SW 1271 (cell line): ENCODE measurements at regions not wholly inside any gene's neighbourhood (a gene's known extent, or its start where the extent isn't known, plus 50 kb on each side); places are given as distances from the start of the nearest gene placed in this dataset.
"Not testable (repeated sequence)": the region's sequence is repeated elsewhere in the genome, so short reads cannot be mapped to it uniquely, and the experiment has no call there.

Experiments used
- DNase-seq, 2 experiments: peaks; one replicate each; lab custom pipeline; 2025; lab: John Stamatoyannopoulos, UW

DNA sequence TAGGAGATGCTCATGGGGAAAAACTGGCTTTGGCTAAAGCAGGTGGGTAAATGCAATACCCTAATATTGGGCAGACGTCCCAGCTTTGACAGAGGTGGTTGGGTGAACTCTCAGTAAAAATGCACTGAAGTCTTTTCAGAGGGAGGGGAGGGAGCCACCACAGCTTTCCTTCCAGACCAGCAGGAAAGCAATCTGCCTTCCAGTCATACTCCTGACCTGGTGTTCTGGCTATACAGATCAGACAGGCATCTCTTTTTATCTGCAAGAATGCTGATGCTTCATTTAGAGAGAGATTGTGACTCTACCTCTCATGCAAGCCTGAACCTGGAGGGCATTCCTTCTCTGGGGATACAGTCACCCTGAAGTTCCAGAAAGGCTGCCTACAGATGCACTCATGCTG, 52.6 kb upstream of the ICA1 start:
- DNase-seq, result no peak

DNA sequence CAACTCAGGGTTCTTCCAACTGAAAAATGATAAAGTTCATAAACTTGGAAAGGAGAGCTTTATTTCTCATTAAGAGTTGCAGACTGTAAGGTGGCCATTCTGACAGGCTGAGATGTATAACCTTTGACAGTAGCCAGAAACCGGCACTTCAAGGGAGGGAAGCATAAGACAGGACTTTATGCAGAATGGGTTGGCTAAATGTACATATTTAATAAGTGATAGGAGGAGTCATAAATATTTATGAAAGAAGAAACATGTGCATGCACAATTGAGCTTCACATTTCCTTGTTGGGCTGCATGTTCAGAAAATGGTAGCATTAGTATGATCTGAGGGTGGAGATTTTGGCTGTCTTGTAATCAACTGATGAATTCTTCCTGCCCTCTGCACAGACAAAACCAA, 57.1 kb upstream of the ICA1 start:
- DNase-seq, result no peak

DNA sequence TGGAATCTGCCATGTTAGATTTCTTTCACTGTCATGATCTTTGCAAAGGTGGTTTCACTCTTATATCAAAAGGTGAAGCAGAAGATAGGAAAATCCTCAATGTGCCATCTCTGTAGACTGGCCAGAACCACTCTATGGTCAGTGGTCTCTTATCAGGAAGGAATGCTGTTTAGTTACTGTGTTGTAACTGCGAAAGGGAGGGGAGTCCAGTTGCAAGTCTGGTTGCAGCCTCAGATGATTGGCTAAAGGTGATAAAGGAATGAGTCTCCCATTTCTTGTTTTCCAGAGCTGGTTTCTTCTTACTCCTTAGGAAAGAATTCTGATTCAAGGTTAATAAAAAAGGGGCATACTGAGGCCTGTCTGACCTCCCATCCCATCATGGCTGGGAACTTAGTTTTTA, 58.2 kb upstream of the ICA1 start:
- no peak for DNase-seq

DNA sequence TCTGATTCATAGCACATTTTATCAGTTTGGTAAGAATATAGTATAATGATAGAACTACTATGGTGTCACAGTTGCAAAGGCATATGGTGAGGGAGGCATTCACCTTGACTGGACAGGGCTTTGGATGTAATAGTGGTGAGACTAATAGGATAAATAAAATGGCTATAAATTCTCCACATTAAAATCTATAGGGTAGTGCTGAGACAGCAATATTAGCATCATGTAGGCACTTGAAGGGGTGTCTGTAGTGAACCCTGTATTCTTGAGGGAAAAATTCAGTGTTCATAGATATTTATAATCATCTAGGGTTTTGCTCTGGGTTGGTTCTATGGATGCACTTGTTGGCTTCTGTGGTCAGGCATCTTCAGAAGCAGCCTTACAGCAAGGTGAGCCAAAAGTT, 59.3 kb upstream of the ICA1 start:
- no peak for DNase-seq

DNA sequence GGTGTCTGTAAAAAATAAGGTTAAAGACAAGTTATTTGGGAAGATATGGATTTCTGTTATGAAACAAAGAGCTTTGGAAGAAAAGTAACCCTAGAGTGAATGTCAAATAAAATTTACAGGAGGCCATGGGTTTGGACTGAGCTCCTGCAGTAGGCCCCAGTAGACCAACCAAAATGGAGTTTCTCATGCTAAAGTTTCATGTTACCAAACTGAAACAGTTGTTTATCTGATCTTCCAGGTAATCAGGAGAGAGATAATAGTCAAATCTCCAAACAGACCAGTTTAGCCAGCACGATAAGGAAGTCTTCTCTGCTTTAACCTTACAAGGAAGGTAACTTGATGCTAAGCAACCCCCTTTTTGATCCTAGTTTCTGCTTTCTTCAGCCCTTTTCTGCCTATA, 60.7 kb upstream of the ICA1 start:
- DNase-seq, result no peak

DNA sequence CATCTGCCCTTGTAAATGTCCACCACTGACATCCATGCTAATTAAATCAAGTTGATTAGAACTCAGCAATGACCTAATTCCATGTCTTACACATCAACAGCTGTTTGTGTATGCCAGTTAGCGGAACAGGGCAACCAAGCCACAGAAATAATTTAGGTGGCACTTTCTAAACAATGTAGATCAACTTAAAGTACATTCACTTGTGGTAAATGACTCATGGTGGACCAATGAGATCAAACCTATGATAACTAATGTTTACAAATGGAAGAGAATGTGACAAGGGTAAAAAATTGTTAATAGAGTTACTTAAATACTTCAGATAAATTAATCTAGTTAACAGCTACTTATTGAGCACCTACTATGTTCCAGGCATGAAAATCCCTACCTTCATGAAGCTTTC, 63.1 kb upstream of the ICA1 start:
- DNase-seq, result no peak

DNA sequence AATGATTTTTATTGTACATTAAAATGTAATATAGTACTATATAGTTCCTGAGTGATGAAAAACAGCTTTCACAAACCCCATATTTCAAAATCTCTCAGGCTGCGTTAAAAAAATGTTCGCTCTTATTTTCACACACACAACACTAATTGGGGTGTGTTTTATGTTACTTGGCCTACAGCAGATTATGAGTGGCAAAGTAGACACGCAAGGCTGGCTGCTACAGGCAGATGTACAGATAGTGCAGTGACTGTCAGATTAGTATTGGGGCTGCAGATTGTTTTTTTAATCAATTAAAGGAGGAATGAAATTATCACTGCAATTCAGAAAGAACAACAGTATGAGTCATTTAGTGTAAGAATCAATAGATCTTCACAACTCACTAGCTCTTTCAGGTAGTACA, 65.2 kb upstream of the ICA1 start:
- no peak for DNase-seq

DNA sequence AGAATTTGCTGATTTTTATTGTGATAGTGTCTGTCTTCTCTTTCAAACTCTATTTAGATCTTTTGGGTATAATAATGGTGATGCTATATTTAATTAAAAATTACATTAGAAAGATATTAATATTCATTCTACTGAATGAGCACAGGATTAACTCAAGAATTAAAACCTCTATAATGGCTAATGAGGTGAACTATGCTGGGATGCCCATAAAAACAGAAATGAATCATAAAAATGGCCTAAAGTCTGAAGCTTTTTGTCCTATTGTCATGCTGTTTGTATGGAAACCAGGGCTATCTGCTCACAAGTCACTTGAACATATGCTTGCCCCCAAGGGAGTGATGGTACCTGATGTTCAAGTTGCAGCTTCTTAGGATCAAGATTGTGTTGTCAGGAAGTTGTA, 76.2 kb upstream of the ICA1 start:
- no peak for DNase-seq

DNA sequence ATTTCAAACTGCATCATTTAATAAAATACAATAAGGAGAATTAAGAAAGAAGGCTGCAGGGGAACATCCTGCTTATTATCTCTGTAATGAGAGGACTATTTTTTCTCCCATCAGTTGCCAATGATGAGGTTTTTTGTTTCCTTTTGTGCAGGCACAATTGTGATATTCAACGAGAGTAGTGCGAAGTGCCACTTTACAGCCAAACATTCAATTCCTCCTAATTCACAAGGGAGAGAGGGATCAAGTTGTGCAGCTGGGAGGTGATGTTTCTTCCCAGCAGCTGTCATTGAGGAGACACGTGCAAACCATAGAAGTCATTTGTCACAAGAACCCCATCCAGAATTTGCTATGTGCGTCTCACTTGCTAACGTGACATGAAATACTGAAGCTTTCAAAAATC, 81.6 kb upstream of the ICA1 start:
- DNase-seq, result no peak

DNA sequence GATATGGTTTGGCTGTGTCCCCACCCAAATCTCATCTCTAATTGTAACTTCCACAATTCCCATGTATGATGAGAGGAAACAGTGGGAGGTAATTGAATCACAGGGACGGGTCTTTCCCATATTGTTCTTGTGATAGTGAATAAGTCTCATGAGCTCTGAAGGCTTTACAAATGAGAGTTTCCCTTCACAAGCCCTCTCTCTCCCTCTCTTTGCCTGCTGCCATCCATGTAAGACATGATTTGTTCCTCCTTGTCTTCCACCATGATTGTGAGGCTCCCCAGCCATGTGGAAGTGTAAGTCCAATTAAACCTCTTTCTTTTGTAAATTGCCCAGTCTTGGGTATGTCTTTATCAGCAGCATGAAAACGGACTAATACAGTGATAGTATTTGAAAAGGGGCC, 85.4 kb upstream of the ICA1 start:
- DNase-seq, result not testable (repeated sequence)

DNA sequence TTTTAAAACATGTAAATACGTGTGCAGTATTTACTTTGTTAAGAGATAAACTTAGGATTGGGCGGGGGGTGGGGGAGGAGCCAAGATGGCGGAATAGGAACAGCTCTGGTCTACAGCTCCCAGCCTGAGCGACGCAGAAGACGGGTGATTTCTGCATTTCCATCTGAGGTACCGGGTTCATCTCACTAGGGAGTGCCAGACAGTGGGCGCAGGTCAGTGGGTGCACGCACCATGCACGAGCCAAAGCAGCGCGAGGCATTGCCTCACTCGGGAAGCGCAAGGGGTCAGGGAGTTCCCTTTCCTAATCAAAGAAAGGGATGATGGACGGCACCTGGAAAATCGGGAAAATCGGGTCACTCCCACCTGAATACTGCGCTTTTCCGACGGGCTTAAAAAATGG, 81.8 kb upstream of the NXPH1 start:
- DNase-seq, result not testable (repeated sequence)

DNA sequence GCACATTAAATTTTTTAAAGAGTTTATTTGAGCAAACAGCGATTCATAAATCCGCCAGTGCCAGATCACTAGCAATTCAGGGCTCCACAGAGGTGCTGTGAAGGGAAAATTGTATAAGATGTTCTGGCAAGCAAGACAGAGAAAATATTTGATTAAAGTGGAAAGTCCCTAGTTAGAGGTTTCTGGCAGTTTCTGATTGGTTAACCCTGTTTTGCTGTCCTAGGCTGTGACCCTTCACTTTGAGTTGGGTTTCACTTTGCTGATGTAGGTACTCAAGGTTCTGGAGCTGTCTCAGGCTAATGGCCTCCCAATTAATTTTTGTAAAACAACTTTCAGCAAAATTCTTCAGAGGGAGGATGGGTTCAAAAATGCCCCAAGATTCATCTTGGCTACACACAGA, 79.4 kb upstream of the NXPH1 start:
- no peak for DNase-seq

DNA sequence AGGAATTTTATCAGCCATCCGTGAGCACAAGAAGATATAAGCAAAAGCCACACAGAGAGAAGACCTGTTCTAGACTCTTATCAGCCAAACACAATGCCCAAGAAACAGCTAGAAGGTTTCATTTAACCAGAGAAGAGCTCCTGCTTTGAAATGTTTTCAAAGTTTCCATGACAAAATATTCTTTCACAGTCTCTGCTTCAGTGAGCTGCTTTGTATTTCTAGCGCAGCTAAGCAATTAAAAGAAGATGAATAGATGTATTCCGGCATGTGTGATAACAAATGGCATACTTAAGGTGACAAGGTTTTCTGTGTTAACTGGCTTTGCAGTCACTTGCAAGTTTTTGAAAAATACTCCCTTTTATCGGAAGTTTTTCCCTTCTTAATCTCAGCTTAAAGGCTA, 78.9 kb upstream of the NXPH1 start:
- DNase-seq, result no peak

DNA sequence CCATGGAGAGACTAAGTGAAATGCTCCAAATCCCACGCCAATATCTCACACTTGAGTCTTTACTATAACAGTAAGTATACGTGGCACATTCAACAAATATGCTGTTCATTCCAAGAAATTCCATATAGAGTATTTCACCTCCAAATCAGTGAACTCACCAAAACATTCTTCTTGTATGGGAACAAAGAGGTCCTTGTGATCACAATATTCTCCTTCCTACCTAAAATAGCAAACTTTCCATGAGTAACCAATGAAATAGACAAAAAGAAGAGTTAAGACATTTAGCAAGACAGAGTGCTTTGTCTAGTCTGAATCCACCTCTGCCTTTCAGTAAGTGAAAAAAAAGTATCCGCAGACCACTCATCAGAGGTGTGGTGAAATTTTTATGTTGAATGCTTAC, 77.3 kb upstream of the NXPH1 start:
- no peak for DNase-seq

DNA sequence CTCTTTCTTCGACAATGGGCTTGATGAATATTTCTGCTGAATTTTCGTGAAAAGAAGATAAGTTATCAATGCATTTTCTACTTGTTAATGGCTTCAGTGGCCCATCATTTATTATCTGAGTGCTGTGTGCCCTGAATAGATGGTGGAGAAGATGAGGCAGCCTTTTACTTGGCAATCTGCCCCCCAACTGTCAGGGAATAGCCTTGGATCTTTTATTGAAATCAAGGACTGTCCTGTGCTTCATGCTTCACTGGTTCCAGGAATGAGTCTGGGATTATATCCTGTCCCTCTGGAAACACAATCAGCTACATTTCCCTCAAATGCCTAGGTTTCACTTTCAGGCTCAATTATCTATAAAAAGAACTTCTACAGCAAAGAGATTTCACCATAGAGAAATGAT, 75.9 kb upstream of the NXPH1 start:
- DNase-seq, result no peak

DNA sequence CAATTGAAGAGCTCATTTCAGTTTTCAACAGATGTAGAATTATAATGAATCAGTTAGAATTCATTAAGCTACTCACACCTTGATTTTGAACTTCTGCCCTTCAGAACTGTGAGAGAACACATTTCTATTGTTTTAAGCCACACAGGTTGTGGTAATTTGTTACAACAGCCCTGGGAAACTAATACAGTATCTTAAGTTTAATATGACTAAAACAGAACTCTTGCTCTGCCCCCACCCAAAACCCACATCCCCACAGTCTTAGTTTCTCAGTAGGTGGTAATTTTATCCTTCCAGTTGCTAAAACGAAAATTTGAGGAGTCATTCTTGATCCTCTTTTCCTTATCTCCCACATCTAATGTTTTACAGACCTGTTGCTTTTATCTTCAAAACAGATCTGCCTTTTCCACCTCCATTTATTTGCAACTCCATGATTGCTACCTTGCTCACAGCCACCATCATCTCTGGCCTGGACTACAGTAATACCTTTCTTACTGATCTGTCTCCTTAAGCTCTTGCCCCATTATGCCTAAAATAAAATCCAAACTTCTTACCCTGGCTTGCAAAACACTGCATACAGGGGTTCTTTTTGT, 72.8 kb upstream of the NXPH1 start:
- DNase-seq, result no peak

DNA sequence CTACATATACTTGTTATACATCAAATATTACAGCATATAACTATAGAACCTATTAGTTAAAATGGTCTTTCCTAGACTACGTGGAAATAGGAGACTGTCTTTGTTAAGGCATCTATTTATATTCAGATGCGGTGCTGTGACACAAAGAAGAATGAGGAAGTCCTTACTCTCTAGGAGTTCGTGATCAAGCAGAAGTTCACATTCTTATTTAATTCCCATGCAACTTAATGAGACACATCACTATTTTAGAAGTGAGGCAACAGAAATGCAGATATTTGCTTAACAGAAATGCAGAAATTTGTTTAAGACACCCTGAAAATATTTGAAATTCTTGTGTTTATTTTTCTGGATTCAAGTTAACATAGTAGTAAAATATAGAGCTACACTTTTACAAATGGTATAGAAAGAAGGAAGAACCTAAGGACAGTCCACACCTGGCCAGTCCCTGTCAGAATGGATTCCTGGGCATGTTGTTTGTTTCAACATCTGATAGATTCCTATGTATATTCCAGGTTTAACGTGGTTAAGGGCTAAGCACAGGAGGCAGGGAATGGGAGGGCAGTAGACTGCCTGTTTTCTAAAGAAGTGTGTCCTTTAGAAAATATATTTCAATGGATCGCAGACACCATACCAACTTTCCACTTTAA, 70.6 kb upstream of the NXPH1 start:
- DNase-seq, result no peak

DNA sequence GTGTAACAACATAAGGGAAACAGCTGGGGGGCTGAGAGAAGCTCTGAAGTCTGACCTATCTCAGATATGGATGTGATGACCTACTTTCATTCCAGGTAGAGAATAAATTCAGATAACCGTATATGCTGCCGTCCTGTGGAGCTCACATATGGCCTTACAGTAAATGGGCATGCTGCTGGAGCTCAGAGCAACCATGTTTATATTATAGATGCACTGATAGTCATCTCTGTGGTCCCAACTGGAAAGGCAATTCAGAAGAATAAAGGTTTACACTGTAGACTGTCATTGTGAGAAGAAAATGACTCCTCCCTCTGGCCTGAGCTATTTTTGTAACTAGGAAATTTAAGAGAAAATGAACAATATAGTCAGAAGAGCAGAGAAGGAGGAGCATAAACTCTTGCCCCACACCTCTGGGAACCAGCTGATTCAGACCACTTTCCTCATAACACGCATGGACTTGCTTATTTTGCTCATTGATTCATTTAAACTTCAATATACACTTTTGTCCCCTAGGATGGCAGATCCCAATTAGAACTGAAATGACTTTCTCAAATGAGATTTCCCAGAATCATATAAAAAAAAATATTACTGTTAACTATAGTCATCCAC, 69.9 kb upstream of the NXPH1 start:
- DNase-seq, result no peak

DNA sequence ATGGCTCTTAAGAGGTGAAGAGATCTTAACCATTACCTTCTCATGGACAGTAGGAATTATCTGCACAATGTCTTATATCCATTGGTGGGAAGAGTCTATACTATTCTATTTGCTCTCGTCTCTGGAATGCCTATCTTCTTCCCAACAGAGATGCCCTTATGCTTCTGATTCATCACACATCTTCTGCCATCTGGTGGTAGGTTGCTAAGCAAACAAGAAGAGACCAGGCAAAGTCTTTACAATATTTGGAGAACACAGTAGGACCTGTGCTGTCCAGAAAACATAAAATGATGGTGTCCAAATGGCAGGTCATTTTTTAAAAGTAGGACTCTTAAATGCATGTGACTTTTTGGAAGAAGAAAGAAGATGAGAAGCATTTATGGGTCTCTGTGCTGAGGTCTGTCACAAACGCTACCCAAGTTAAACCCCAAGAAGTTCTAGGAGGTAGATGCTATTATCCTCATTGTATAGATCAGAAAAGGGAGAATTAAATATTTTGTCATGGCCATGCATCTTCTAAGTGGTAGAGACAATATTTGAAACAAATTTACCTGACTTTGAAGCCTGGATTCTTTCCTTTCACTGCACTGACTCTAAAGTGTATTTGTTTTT, 67.8 kb upstream of the NXPH1 start:
- peak in 1 of 2 experiments; percentile 65 for DNase-seq

DNA sequence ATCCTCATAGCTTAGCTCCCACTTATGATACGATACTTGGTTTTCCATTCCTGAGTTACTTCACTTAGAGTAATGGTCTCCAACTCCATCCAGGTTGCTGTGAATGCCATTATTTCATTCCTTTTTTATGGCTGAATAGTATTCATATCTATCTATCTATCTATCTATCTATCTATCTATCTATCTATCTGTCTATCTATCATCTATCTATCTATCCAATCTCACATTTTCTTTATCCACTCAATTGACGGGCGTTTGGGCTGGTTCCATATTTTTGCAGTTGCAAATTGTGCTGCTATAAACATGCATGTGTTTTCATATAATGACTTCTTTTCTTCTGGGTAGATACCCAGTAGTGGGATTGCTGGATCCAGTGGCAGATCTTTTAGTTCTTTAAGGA, 65.4 kb upstream of the NXPH1 start:
- DNase-seq, result not testable (repeated sequence)

DNA sequence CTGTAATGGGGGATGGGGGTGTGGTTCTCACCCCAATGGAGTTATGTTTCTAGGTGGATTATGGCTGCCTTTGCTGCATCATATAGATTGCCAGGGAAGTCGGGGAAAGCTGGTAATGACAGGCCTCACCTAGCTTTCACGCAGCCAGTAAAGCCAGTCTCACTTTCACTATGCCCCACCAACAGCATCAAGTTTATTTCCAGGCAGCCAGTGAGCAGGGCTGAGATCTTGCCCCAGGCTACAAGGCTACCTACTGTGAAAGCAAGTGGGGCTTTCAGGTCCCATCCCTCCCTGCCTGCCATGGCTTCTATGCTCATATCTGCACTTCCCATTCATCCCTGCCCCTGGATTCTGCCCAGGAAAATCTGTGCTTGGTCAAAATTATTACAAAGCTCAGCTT, 61.7 kb upstream of the NXPH1 start:
- DNase-seq, result no peak

DNA sequence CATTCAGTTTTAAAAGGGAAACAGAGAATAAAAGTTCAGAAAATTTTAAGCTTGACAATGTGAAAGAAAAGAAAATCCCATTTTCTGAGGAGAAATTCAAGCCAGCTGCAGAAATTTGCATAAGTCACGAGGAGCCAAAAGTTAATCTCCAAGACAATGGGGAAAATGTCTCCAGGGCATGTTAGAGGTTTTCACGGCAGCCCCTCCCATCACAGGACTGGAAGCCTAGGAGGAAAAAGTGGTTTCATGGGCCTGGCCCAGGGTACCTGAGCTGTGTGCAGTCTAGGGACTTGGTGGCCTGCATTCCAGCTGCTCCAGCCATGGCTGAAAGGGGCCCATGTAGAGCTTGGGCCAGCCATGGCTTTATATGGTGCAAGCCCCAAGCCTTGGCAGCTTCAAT, 59.6 kb upstream of the NXPH1 start:
- no peak for DNase-seq

DNA sequence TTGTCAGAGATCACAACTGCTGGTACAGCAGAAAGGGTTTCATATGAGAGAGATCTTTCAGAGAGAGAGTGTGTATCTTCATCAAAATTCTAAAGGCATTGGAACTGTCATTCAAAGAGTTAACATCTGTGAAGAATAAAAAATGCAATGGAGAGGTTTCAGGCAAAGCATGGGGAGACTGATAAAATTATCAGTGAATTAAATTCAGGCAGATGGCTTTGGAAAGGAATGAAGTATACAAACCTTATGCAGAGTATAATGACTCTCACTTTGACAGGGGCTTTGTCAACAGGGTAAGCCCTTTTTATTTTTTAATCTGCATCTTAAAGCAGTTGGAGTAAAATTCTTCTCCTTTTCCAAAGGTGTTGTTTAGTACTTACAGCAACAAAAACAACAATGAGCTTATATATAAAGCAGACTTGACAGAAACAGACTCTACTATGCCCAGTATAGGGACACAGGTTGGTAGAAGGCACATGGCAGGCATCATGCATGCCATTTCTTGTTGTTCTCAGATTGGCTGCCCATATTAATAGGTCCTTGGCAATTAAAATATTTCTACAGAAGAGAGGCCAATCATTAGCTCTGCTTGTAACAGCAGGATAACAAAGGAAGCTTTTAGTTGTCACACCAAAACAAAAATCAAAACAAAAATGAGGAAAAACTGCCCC, 54.9 kb upstream of the NXPH1 start:
- DNase-seq, result no peak
